GM12891 (cell line): ENCODE measurements at regions not wholly inside any gene's neighbourhood (a gene's known extent, or its start where the extent isn't known, plus 50 kb on each side); places are given as distances from the start of the nearest gene placed in this dataset.

Experiments used
- POLR2A ChIP-seq: IDR thresholded peaks from 2 replicates; pipeline ENCODE4 v1.6.1; 2011; ENCODE audit warnings: low read depth, low read length, control low read depth
- POLR2AphosphoS5 ChIP-seq: IDR thresholded peaks from 2 replicates; pipeline ENCODE4 v1.6.1; 2011; ENCODE audit warnings: low read depth, low read length, control low read depth
- POU2F2 ChIP-seq: IDR thresholded peaks from 2 replicates; pipeline ENCODE4 v1.6.1; 2011; ENCODE audit warnings: low read depth, mild to moderate bottlenecking, control low read depth, low read length, moderate library complexity
- SPI1 ChIP-seq: IDR thresholded peaks from 2 replicates; pipeline ENCODE4 v1.6.1; 2011; ENCODE audit warnings: low read depth, low read length, control low read depth
- TAF1 ChIP-seq: IDR thresholded peaks from 2 replicates; pipeline ENCODE4 v1.6.1; 2011; ENCODE audit warnings: low read depth, low read length, control low read depth

DNA sequence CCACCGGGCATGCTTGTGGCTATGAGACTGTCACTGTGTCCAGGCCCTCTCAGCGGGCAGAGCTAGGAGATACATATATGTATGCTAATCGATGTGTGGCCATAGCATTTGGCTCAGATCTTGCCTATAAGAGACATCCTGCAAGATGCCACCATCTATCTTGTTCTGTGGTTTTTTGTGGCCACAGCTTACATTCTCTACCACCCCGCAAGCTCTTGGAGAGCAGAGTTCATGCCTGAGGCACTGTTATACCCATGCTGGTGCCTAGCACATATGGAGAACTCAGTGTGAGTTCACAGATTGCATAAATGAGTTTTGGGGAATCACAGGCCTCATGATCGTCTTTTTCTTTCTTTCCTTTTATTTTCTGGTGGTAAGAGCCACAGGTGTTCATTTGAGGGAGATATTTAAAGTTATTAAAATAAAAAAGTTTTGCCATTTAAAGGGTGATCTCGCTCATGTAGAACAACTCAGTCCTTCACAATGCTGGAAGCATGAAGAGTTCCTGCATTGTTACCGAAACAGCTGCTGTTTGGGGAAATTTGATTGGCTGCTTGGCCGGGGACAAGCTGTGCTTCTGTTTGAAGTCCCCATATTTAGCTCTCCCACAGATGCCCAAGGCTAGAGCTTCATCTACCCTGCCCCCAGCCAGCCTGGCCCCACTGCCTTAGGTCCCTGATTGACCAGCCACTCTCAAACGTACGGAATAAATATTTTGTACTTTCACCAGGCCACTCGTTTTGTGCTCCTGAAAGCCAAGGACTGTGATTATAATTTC is 169.2 kb upstream of the MAP1B start:
- no peak for TF ChIP-seq POLR2A
- TF ChIP-seq POLR2AphosphoS5 = no peak
- no peak for TF ChIP-seq TAF1
- TF ChIP-seq SPI1 = no peak
- no peak for TF ChIP-seq POU2F2
